ENCODE measurements at regions not wholly inside any gene's neighbourhood (a gene's known extent, or its start where the extent isn't known, plus 50 kb on each side); places are given as distances from the start of the nearest gene placed in this dataset.
"Not testable (repeated sequence)": the region's sequence is repeated elsewhere in the genome, so short reads cannot be mapped to it uniquely, and the experiment has no call there.

- H3K27me3 Mint-ChIP-seq (ENCODE audit: low read depth) = no peaks in the 10 kb centered on the region
- peaks cover 4% of the 10 kb centered on the region for H3K36me3 Mint-ChIP-seq (ENCODE audit: low read depth)
- DNase-seq (ENCODE audit: low spot score) = no peak
- no peak overlapping the region for H3K4me3 Mint-ChIP-seq
- H3K9me3 Mint-ChIP-seq = peaks cover 19% of the 10 kb centered on the region
- H3K4me1 Mint-ChIP-seq (ENCODE audit: low read depth) = peaks cover 2% of the 10 kb centered on the region
- no peak overlapping the region for H3K27ac Mint-ChIP-seq
Measured at GRCh38 chr3:30320392-30320791, 286.0 kb upstream of the TGFBR2 start.

- Mint-ChIP-seq H3K27ac (no peak overlapping the region), H3K4me3 (no peak overlapping the region), H3K9me3 (peaks cover 19% of the 10 kb centered on the region), H3K36me3 (ENCODE audit: low read depth) (peaks cover 4% of the 10 kb centered on the region), H3K4me1 (ENCODE audit: low read depth) (peaks cover 2% of the 10 kb centered on the region), H3K27me3 (ENCODE audit: low read depth) (no peaks in the 10 kb centered on the region)
- no peak for DNase-seq (ENCODE audit: low spot score)
Measured at GRCh38 chr3:30321065-30321464, 285.3 kb upstream of the TGFBR2 start.

DNA sequence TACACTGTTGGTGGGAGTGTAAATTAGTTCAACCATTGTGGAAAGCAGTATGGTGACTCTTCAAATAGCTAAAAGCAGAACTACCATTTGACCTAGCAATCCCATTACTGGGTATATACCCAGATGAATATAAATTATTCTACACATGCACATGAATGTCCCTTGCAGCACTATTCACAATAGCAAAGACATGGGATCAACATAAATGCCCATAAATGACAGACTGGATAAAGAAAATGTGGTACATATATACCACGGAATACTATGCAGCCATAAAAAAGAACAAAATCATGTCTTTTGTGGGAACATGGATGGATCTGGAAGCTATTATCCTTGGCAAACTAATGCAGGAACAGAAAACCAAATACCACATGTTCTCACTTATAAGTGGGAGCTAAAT, 282.8 kb upstream of the TGFBR2 start:
- not testable (repeated sequence) for H3K4me1 Mint-ChIP-seq (ENCODE audit: low read depth); H3K27ac Mint-ChIP-seq; H3K27me3 Mint-ChIP-seq (ENCODE audit: low read depth); H3K36me3 Mint-ChIP-seq (ENCODE audit: low read depth); DNase-seq (ENCODE audit: low spot score); H3K4me3 Mint-ChIP-seq
- H3K9me3 Mint-ChIP-seq = peaks cover 15% of the 10 kb centered on the region

GRCh38 chr3:30324587-30324986, 281.8 kb upstream of the TGFBR2 start:
- H3K27me3 Mint-ChIP-seq (ENCODE audit: low read depth) = no peaks in the 10 kb centered on the region
- H3K4me3 Mint-ChIP-seq = no peak overlapping the region

GRCh38 chr3:30327976-30328375, 278.4 kb upstream of the TGFBR2 start:
- peaks cover 14% of the 10 kb centered on the region for H3K4me1 Mint-ChIP-seq (ENCODE audit: low read depth)
- not testable (repeated sequence) for H3K9me3 Mint-ChIP-seq; H3K4me3 Mint-ChIP-seq; H3K27ac Mint-ChIP-seq; H3K36me3 Mint-ChIP-seq (ENCODE audit: low read depth); H3K27me3 Mint-ChIP-seq (ENCODE audit: low read depth); DNase-seq (ENCODE audit: low spot score)

More at GRCh38 chr3:30324587-30324986, 281.8 kb upstream of the TGFBR2 start:
- peaks cover 15% of the 10 kb centered on the region for H3K9me3 Mint-ChIP-seq
- peaks cover 1% of the 10 kb centered on the region for H3K4me1 Mint-ChIP-seq (ENCODE audit: low read depth)
- H3K27ac Mint-ChIP-seq = no peak overlapping the region
- DNase-seq (ENCODE audit: low spot score) = no peak
- H3K36me3 Mint-ChIP-seq (ENCODE audit: low read depth) = peaks cover 4% of the 10 kb centered on the region

DNA sequence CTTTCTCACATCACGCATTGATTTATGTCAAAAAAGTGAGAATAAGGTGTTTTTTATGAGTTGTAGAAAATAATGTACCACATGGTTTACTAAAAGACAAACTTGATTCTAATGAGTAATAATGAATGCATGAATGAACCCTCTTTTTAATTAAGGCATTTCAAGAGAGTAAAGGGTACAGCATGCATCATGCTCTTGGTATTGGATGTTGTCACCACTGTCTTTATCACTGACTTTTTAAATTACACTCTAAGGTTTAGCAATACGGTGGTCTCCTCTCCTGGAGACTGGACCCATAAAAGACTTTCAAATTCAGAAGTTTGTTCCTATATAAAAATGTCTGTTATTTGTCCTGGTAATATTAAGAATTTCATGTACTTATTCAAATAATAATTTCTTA, 277.5 kb upstream of the TGFBR2 start:
- not testable (repeated sequence) for H3K9me3 Mint-ChIP-seq; H3K36me3 Mint-ChIP-seq (ENCODE audit: low read depth); H3K4me3 Mint-ChIP-seq; H3K27ac Mint-ChIP-seq; DNase-seq (ENCODE audit: low spot score); H3K27me3 Mint-ChIP-seq (ENCODE audit: low read depth)
- peaks cover 16% of the 10 kb centered on the region for H3K4me1 Mint-ChIP-seq (ENCODE audit: low read depth)

DNA sequence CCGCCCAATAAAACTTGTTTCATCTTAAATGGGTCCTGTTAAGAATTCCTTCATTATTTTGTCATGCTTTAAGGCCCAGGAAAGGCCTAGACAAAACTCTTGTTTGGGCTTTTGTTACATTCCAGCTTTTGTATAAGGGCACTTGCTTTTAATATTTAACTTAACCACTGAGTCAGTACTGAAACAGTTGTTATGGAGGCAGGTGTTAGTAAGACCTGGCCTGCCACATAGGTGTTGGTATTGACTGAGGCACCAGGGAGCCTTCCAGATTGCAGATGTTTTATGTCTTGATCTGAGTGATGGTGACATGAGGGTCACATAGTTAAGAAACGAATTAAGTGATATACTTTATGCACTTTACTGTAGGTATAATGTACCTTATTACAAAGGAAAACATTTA, 274.9 kb upstream of the TGFBR2 start:
- no peak overlapping the region for H3K27ac Mint-ChIP-seq
- H3K4me1 Mint-ChIP-seq (ENCODE audit: low read depth) = peaks cover 16% of the 10 kb centered on the region

DNA sequence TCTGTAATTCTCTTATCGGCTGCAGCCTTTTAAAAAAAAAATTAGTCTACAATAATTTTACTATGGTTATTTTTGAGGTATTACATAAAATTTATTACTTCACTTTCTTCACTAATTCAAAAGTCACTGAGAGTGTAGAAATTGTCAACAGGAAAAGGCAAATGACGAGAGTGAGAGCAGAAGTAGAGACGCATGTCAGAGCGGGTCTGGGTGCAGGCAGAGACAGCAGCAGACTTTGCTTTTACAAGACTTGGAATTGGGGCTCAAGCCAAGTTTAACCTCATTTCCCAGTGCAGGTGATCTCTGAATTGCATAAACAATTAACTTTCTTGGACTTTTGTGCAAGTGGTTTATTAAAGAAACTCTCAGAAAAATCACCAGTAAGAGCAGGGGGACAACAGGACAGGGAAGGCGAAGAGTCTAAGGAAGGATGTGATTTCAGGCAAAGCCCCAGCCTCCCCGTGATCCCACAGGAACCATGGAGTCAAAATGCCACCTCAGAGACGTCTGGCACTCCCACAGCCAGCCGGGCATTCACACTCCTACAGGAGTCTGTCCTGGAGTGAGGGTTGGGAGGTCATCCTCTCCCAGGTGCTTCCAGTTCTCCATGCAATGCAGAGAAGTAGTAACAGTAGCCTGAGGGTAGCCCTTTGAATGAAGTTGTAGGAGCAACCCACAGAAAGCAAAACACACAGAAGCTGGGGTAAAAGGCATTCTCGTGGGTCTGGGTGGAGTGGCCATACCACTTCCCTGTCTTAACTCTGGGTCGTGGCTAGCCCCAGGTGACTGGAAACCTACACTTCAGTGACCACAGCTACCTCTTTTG, 274.0 kb upstream of the TGFBR2 start:
- Mint-ChIP-seq H3K27ac (no peak overlapping the region), H3K4me1 (ENCODE audit: low read depth) (peaks cover 17% of the 10 kb centered on the region), H3K9me3 (peaks cover 3% of the 10 kb centered on the region), H3K4me3 (peak overlapping the region; percentile 45), H3K36me3 (ENCODE audit: low read depth) (no peaks in the 10 kb centered on the region), H3K27me3 (ENCODE audit: low read depth) (no peaks in the 10 kb centered on the region)
- DNase-seq (ENCODE audit: low spot score) = no peak

More for the DNA sequence above, 274.9 kb upstream of the TGFBR2 start:
- H3K27me3 Mint-ChIP-seq (ENCODE audit: low read depth) = no peaks in the 10 kb centered on the region
- H3K9me3 Mint-ChIP-seq = no peaks in the 10 kb centered on the region
- DNase-seq (ENCODE audit: low spot score) = no peak
- H3K4me3 Mint-ChIP-seq = no peak overlapping the region
- no peaks in the 10 kb centered on the region for H3K36me3 Mint-ChIP-seq (ENCODE audit: low read depth)

DNA sequence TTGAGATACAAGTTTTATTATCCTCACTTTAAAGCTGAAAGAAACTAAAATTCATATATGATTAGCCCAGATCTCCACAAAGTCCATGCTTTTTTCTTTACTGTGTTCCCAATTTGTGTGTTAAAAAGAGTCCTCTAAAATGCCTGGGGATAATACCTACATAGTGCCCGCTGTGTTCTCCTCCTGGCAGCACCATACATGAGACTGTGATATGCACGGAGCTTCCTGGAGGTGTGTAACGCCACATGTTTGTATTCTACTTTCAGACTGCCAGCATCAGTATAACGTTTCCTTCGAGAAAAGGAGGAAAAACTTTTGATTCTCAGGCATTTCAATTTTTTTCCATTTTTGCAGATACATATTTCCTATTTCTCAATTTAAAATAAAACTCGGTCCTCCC, 273.3 kb upstream of the TGFBR2 start:
- Mint-ChIP-seq H3K36me3 (ENCODE audit: low read depth) (no peaks in the 10 kb centered on the region), H3K4me3 (no peak overlapping the region), H3K27ac (no peak overlapping the region)

GRCh38 chr3:30333903-30334302, 272.5 kb upstream of the TGFBR2 start:
- DNase-seq (ENCODE audit: low spot score) = no peak
- Mint-ChIP-seq H3K4me1 (ENCODE audit: low read depth) (peaks cover 17% of the 10 kb centered on the region), H3K4me3 (no peak overlapping the region), H3K36me3 (ENCODE audit: low read depth) (no peaks in the 10 kb centered on the region), H3K9me3 (peaks cover 13% of the 10 kb centered on the region), H3K27ac (no peak overlapping the region), H3K27me3 (ENCODE audit: low read depth) (no peaks in the 10 kb centered on the region)

More for the DNA sequence above, 273.3 kb upstream of the TGFBR2 start:
- peaks cover 17% of the 10 kb centered on the region for H3K4me1 Mint-ChIP-seq (ENCODE audit: low read depth)
- DNase-seq (ENCODE audit: low spot score) = no peak
- H3K9me3 Mint-ChIP-seq = peaks cover 11% of the 10 kb centered on the region
- no peaks in the 10 kb centered on the region for H3K27me3 Mint-ChIP-seq (ENCODE audit: low read depth)

DNA sequence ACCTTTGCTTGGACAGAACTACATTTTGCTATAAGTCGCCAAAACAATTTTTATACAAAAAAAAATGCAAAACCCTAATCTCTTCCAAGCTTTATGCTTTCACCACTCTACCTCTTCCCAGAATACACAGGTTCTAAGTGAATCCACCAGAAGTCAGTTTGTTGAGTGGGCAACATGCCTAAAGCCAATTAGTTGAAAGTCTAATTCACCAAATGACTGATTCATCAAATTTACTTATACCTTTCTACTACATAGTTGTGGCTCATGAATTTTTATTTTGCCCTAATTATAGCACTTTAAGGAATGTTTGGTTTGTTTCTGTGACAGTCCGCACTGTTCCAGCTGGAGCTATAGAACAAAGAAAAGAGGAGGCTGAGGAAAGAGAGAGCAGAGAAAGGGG, 265.9 kb upstream of the TGFBR2 start:
- DNase-seq (ENCODE audit: low spot score) = no peak
- no peak overlapping the region for H3K4me3 Mint-ChIP-seq
- H3K4me1 Mint-ChIP-seq (ENCODE audit: low read depth) = peaks cover 20% of the 10 kb centered on the region
- H3K9me3 Mint-ChIP-seq = peaks cover 13% of the 10 kb centered on the region
- H3K27ac Mint-ChIP-seq = no peak overlapping the region
- H3K36me3 Mint-ChIP-seq (ENCODE audit: low read depth) = peaks cover 3% of the 10 kb centered on the region
- no peaks in the 10 kb centered on the region for H3K27me3 Mint-ChIP-seq (ENCODE audit: low read depth)

DNA sequence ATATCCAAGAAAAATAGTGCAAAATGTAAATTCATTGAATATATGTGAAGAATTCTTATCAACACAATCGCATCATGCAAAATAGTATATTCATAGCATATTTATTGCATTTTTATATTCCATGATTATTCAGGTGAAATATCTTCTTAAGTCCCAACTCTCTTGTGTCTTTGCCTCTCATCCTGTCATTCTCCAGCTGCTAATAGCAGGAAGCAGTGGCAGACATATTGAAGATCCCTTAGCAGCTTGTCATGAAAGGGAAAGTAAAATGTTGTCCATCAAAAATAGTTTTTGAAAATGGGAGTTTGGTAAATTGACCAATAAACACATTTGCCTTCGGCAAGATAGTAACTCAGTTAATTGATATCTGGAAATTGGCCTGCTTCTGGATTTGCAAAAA, 265.3 kb upstream of the TGFBR2 start:
- peaks cover 13% of the 10 kb centered on the region for H3K9me3 Mint-ChIP-seq
- H3K27me3 Mint-ChIP-seq (ENCODE audit: low read depth) = no peaks in the 10 kb centered on the region
- no peak for DNase-seq (ENCODE audit: low spot score)
- H3K4me3 Mint-ChIP-seq = no peak overlapping the region
- peaks cover 26% of the 10 kb centered on the region for H3K4me1 Mint-ChIP-seq (ENCODE audit: low read depth)
- peaks cover 5% of the 10 kb centered on the region for H3K36me3 Mint-ChIP-seq (ENCODE audit: low read depth)
- no peak overlapping the region for H3K27ac Mint-ChIP-seq

DNA sequence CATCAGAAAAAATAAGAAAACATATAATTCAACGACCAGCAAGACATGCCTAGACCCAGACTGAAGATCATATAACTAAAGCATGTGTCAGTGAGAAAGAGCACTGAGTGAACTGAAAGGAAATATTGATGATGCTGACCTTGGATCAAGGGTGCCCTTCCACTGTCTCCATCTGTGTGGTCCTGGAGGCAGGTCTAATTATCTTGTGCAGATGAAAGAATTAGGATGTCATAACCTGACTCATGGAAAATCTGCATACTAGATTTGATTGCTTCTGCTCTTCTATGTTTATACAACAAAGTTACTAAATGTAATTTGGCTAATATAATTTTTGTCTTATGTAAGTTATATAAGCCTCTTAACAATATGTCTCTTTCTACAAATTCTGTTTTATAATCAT, 264.6 kb upstream of the TGFBR2 start:
- peaks cover 13% of the 10 kb centered on the region for H3K9me3 Mint-ChIP-seq

GRCh38 chr3:30342318-30343060, 263.9 kb upstream of the TGFBR2 start:
- Mint-ChIP-seq H3K9me3 (peaks cover 9% of the 10 kb centered on the region), H3K36me3 (ENCODE audit: low read depth) (peaks cover 5% of the 10 kb centered on the region), H3K4me3 (no peak overlapping the region), H3K4me1 (ENCODE audit: low read depth) (peaks cover 38% of the 10 kb centered on the region), H3K27ac (no peak overlapping the region), H3K27me3 (ENCODE audit: low read depth) (no peaks in the 10 kb centered on the region)
- no peak for DNase-seq (ENCODE audit: low spot score)

More for the DNA sequence above, 264.6 kb upstream of the TGFBR2 start:
- H3K4me3 Mint-ChIP-seq = no peak overlapping the region
- peaks cover 5% of the 10 kb centered on the region for H3K36me3 Mint-ChIP-seq (ENCODE audit: low read depth)
- no peak for DNase-seq (ENCODE audit: low spot score)
- no peak overlapping the region for H3K27ac Mint-ChIP-seq
- H3K4me1 Mint-ChIP-seq (ENCODE audit: low read depth) = peaks cover 33% of the 10 kb centered on the region
- H3K27me3 Mint-ChIP-seq (ENCODE audit: low read depth) = no peaks in the 10 kb centered on the region

Data from T-helper 2 cell treated with Interferon-gamma antibody and Interleukin-4, amounts not matched to agents 5 μg/mL and 100 μg/mL, for 36 hours (primary cell).